Mucosa of gallbladder (tissue), 1 donor: ENCODE measurements at regions not wholly inside any gene's neighbourhood (a gene's known extent, or its start where the extent isn't known, plus 50 kb on each side); places are given as distances from the start of the nearest gene placed in this dataset.

Source experiments
- DNase-seq: peaks from one replicate; pipeline ENCODE4 v3.0.0-alpha.2; 2020; ENCODE audit warnings: low spot score
- donor health status: DM: no; HTN: no; CAD: no.

- no peak for DNase-seq
Measured at GRCh38 chr3:177510693-177511216, 313.5 kb upstream of the TBL1XR1 start.

- DNase-seq, result no peak
Measured at GRCh38 chr3:177512945-177513814, 315.9 kb upstream of the TBL1XR1 start.

GRCh38 chr3:177513815-177514610 is 316.7 kb upstream of the TBL1XR1 start:
- no peak for DNase-seq

GRCh38 chr3:177514611-177515499 is 317.6 kb upstream of the TBL1XR1 start:
- DNase-seq, result no peak

GRCh38 chr3:177515786-177516157 is 318.5 kb upstream of the TBL1XR1 start:
- DNase-seq, result no peak

- DNase-seq, result no peak
Measured at GRCh38 chr3:177516158-177517011, 319.1 kb upstream of the TBL1XR1 start.

- no peak for DNase-seq
Measured at GRCh38 chr3:177517906-177518305, 320.6 kb upstream of the TBL1XR1 start.

GRCh38 chr3:177519588-177519987 is 322.3 kb upstream of the TBL1XR1 start:
- no peak for DNase-seq

GRCh38 chr3:177521305-177521704 is 324.0 kb upstream of the TBL1XR1 start:
- peak; percentile 72 for DNase-seq

GRCh38 chr3:177522051-177522450 is 324.8 kb upstream of the TBL1XR1 start:
- DNase-seq, result no peak

GRCh38 chr3:177523067-177523675 is 325.9 kb upstream of the TBL1XR1 start:
- no peak for DNase-seq

GRCh38 chr3:177523872-177524438 is 326.7 kb upstream of the TBL1XR1 start:
- DNase-seq, result peak; percentile 22

GRCh38 chr3:177524742-177525141 is 327.5 kb upstream of the TBL1XR1 start:
- DNase-seq, result no peak

- no peak for DNase-seq
Measured at GRCh38 chr3:177525414-177525813, 328.1 kb upstream of the TBL1XR1 start.

- DNase-seq, result no peak
Measured at GRCh38 chr3:177525987-177526712, 328.9 kb upstream of the TBL1XR1 start.

GRCh38 chr3:177527182-177527581 is 329.9 kb upstream of the TBL1XR1 start:
- no peak for DNase-seq

GRCh38 chr3:177528306-177529070 is 331.2 kb upstream of the TBL1XR1 start:
- no peak for DNase-seq

- DNase-seq, result no peak
Measured at GRCh38 chr3:177529071-177529550, 331.8 kb upstream of the TBL1XR1 start.
